Caco-2 (cell line): ENCODE measurements at regions not wholly inside any gene's neighbourhood (a gene's known extent, or its start where the extent isn't known, plus 50 kb on each side); places are given as distances from the start of the nearest gene placed in this dataset.
A peak's percentile ranks its signal among the peaks of the same experiment; 100 is the strongest.
"Not testable (repeated sequence)": the region's sequence is repeated elsewhere in the genome, so short reads cannot be mapped to it uniquely, and the experiment has no call there.

Source experiments
- BruUV-seq: library from RNA; stranded (reverse); fragments of 400-500 nt; replicated peaks from 2 replicates; lab custom pipeline; 2021; lab: Mats Ljungman, UMichigan
- CTCF ChIA-PET: fragments of 300-600 bp; sonication (Branson Sonifier 250); formaldehyde crosslinking; loops from one replicate; lab custom pipeline; 2022; ENCODE audit warnings: antibody characterized with exemption; lab: Charles Lee
- POLR2A ChIA-PET: fragments of 300-600 bp; sonication (Branson Sonifier 250); formaldehyde crosslinking; loops from one replicate; lab custom pipeline; 2022; ENCODE audit warnings: antibody characterized with exemption; lab: Charles Lee
- DNase-seq, 2 experiments: peaks; one replicate each; pipeline versions ENCODE4 v3.0.0 to v3.0.0-alpha.2; 2020 to 2022
- H3K27me3 ChIP-seq: replicated peaks from 2 replicates; pipeline ENCODE4 v1.6.0; 2011; ENCODE audit warnings: low read length; ENCODE audit not compliant: control insufficient read depth, insufficient read depth
- H3K36me3 ChIP-seq: 2 replicates; pipeline ENCODE4 v1.5.1; 2011; ENCODE audit warnings: low read length; ENCODE audit not compliant: control insufficient read depth, insufficient read depth
- H3K4me1 ChIP-seq: fragments of 250-450 bp; sonication (Bioruptor Pico); 2 replicates; pipeline ENCODE4 v1.5.1; 2020; ENCODE audit warnings: mild to moderate bottlenecking
- H3K4me3 ChIP-seq: 2 replicates; pipeline ENCODE4 v1.5.1; 2011; ENCODE audit warnings: low read depth, mild to moderate bottlenecking, control low read depth, low read length
- H3K9me3 ChIP-seq: fragments of 250-450 bp; sonication (Bioruptor Pico); 2 replicates; pipeline ENCODE4 v1.5.1; 2020; ENCODE audit warnings: mild to moderate bottlenecking, moderate library complexity
- H3K27ac Mint-ChIP-seq: one replicate; pipeline ENCODE4 v1.8.0; 2022; ENCODE audit warnings: mixed read lengths; ENCODE audit not compliant: unreplicated experiment
- H3K27me3 Mint-ChIP-seq: one replicate; pipeline ENCODE4 v1.8.0; 2022; ENCODE audit warnings: mixed read lengths; ENCODE audit not compliant: insufficient read depth, unreplicated experiment
- H3K36me3 Mint-ChIP-seq: one replicate; pipeline ENCODE4 v1.8.0; 2022; ENCODE audit warnings: mild to moderate bottlenecking, mixed read lengths; ENCODE audit not compliant: insufficient read depth, unreplicated experiment
- H3K4me1 Mint-ChIP-seq: one replicate; pipeline ENCODE4 v1.8.0; 2022; ENCODE audit warnings: low read depth, mixed read lengths; ENCODE audit not compliant: unreplicated experiment
- H3K4me3 Mint-ChIP-seq: one replicate; pipeline ENCODE4 v1.8.0; 2022; ENCODE audit warnings: mild to moderate bottlenecking, moderate library complexity, mixed read lengths; ENCODE audit not compliant: unreplicated experiment
- H3K9me3 Mint-ChIP-seq: one replicate; pipeline ENCODE4 v1.8.0; 2022; ENCODE audit warnings: mixed read lengths; ENCODE audit not compliant: unreplicated experiment
- intact Hi-C: fragments of 100-400 bp; cut with micrococcal nuclease; formaldehyde crosslinking; loops from one replicate; pipeline ENCODE4 v1.10.0; 2022; ENCODE audit not compliant: unreplicated experiment

- H3K4me1 Mint-ChIP-seq, H3K9me3 Mint-ChIP-seq, H3K27me3 Mint-ChIP-seq, H3K36me3 Mint-ChIP-seq, POLR2A ChIA-PET, intact Hi-C loops, BruUV-seq, H3K36me3 ChIP-seq, H3K4me3 Mint-ChIP-seq, CTCF ChIA-PET, H3K4me3 ChIP-seq, H3K27ac Mint-ChIP-seq, H3K27me3 ChIP-seq, H3K4me1 ChIP-seq, H3K9me3 ChIP-seq, DNase-seq: not testable (repeated sequence)
Observed at GRCh38 chr16:90220315-90220714, 143.2 kb upstream of the PRDM7 start.

- H3K36me3 Mint-ChIP-seq, H3K4me3 ChIP-seq, H3K4me3 Mint-ChIP-seq, intact Hi-C loops, CTCF ChIA-PET, H3K4me1 ChIP-seq, H3K9me3 Mint-ChIP-seq, H3K27me3 ChIP-seq, H3K27ac Mint-ChIP-seq, H3K4me1 Mint-ChIP-seq, H3K9me3 ChIP-seq, POLR2A ChIA-PET, H3K27me3 Mint-ChIP-seq, DNase-seq, H3K36me3 ChIP-seq, BruUV-seq: not testable (repeated sequence)
Observed at GRCh38 chr16:90175610-90176009, 98.5 kb upstream of the PRDM7 start.

- H3K36me3 ChIP-seq, H3K4me3 Mint-ChIP-seq, DNase-seq, H3K27me3 ChIP-seq, H3K9me3 ChIP-seq, H3K4me1 ChIP-seq, H3K4me1 Mint-ChIP-seq, H3K4me3 ChIP-seq, intact Hi-C loops, H3K36me3 Mint-ChIP-seq, H3K27ac Mint-ChIP-seq, CTCF ChIA-PET, H3K9me3 Mint-ChIP-seq, BruUV-seq, POLR2A ChIA-PET, H3K27me3 Mint-ChIP-seq: not testable (repeated sequence)
Observed at GRCh38 chr16:90171626-90172025, 94.5 kb upstream of the PRDM7 start.

DNA sequence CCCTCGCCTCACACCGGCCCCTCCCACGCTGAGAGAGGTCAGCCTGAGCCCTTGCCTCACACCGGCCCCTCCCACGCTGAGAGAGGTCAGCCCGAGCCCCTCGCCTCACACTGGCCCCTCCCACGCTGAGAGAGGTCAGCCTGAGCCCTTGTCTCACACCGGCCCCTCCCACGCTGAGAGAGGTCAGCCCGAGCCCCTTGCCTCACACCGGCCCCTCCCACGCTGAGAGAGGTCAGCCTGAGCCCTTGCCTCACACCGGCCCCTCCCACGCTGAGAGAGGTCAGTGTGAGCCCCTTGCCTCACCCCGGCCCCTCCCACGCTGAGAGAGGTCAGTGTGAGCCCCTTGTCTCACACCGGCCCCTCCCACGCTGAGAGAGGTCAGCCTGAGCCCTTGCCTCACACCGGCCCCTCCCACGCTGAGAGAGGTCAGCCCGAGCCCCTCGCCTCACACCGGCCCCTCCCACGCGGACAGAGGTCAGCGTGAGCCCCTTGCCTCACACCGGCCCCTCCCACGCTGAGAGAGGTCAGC lies 92.1 kb upstream of the PRDM7 start:
- H3K4me3 Mint-ChIP-seq, H3K4me1 Mint-ChIP-seq, intact Hi-C loops, CTCF ChIA-PET, BruUV-seq, H3K9me3 ChIP-seq, DNase-seq, H3K27me3 ChIP-seq, POLR2A ChIA-PET, H3K27me3 Mint-ChIP-seq, H3K36me3 Mint-ChIP-seq, H3K27ac Mint-ChIP-seq, H3K9me3 Mint-ChIP-seq, H3K36me3 ChIP-seq, H3K4me3 ChIP-seq, H3K4me1 ChIP-seq: not testable (repeated sequence)

DNA sequence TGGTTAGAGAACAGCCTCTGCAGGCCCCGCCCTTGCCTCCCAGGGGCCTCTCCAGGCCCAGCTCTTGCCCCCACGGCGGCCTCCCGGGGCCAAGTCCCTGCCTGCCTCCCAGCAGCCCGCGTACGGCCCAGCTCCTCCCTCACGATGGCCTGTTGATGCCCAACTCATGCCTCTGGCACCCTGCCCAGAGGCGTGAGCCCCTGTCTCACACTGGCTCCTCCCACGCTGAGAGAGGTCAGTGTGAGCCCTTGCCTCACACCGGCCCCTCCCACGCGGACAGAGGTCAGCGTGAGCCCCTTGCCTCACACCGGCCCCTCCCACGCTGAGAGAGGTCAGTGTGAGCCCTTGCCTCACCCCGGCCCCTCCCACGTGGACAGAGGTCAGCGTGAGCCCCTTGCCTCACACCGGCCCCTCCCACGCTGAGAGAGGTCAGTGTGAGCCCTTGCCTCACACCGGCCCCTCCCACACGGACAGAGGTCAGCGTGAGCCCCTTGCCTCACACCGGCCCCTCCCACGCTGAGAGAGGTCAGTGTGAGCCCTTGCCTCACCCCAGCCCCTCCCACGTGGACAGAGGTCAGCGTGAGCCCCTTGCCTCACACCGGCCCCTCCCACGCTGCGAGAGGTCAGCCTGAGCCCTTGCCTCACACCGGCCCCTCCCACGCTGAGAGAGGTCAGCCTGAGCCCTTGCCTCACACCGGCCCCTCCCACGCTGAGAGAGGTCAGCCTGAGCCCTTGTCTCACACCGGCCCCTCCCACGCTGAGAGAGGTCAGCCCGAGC lies 91.4 kb upstream of the PRDM7 start:
- BruUV-seq = not testable (repeated sequence)

DNA sequence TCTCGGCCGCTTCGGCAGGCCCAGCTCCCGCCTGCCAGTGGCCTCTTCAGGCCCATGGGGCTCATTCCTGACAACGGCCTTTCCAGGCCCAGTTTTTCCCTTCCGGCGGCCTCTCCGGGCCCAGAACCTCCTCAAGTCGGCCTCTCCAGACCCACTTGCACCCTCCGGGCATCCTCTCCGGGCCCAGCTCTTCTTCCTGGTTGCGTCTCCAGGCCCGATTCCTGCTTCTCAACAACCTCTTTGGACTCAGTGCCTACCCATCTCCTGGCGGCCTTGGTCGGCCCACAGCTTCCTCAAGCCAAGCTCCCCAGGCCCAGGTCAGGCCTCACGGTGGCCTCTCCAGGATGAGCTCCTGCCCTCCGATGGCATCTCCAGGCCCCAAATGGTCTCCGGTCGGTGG lies 90.6 kb upstream of the PRDM7 start:
- H3K4me3 ChIP-seq, H3K4me3 Mint-ChIP-seq, POLR2A ChIA-PET, BruUV-seq, H3K27ac Mint-ChIP-seq, H3K9me3 Mint-ChIP-seq, intact Hi-C loops, H3K4me1 Mint-ChIP-seq, DNase-seq, H3K36me3 Mint-ChIP-seq, CTCF ChIA-PET, H3K27me3 Mint-ChIP-seq, H3K36me3 ChIP-seq, H3K9me3 ChIP-seq, H3K27me3 ChIP-seq, H3K4me1 ChIP-seq: not testable (repeated sequence)

More for the DNA sequence above, 91.4 kb upstream of the PRDM7 start:
- DNase-seq = peak; percentile 8 to 39
- H3K27me3 Mint-ChIP-seq, H3K4me3 Mint-ChIP-seq, POLR2A ChIA-PET, H3K36me3 Mint-ChIP-seq, H3K9me3 Mint-ChIP-seq, H3K9me3 ChIP-seq, CTCF ChIA-PET, H3K27ac Mint-ChIP-seq, H3K27me3 ChIP-seq, H3K4me1 Mint-ChIP-seq, H3K36me3 ChIP-seq, intact Hi-C loops, H3K4me1 ChIP-seq, H3K4me3 ChIP-seq: not testable (repeated sequence)
